IPS-NIHi7 (cell line): ENCODE measurements at regions not wholly inside any gene's neighbourhood (a gene's known extent, or its start where the extent isn't known, plus 50 kb on each side); places are given as distances from the start of the nearest gene placed in this dataset.

Source experiments
- DNase-seq: peaks from one replicate; pipeline ENCODE4 v3.0.0; 2012; ENCODE audit warnings: mixed read lengths; ENCODE audit errors: extremely low spot score

DNA sequence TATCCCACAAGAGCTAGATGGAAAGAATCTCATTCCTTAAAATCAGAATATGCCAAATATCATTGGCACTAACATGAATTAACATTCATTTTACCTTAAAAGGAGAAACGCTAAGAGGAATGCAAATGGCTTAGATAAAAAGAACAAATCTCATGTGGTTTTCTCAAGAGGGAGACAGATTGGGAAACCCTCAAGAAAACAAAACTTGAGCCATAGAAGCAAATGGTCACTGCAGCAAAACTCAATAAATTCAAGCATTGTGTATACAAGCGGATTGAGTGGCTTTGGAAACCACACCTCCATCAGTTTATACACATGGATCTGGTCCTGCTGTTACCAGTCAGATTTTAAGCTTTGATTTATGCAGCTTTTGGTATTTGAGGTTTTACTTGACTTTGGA lies 1331.8 kb upstream of the ZEB2 start:
- DNase-seq = no peak

DNA sequence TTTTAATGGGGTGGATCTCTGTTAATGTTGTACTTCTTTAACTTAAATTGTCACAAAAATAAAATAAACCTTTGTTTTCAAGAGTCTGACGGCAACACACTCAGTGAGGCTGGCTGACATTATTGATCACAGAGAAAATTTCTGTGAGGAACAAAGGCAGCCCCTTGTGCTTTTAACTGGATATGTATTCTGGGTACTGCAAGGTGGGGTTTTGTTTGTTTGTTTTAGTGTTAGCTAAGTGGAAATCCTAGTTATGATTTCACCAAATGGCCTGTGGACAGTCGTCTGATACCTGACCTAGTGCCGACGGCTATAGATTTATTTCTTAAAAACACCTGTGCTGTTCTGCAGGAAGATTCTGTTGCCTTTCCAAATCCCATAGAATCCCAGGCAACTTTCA lies 1329.5 kb upstream of the ZEB2 start:
- DNase-seq = no peak

DNA sequence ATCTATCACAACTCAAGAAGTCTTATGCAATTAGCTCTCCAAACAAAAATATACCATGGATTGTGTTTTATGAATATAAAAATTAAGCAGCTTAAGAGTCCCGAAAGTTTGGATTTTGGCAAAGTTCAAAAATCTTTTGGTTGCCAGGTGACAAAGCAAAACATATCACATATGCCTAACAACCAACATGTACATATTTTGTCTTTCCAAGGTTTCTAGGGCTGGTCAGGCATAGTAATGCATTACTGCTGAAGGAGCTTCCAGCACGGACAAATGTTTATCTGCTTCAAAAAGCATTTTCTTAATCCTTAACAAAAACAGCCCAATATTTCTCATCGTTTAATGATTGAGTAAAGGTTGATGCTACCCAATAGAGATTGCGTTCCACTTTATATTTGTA lies 1327.1 kb upstream of the ZEB2 start:
- no peak for DNase-seq

DNA sequence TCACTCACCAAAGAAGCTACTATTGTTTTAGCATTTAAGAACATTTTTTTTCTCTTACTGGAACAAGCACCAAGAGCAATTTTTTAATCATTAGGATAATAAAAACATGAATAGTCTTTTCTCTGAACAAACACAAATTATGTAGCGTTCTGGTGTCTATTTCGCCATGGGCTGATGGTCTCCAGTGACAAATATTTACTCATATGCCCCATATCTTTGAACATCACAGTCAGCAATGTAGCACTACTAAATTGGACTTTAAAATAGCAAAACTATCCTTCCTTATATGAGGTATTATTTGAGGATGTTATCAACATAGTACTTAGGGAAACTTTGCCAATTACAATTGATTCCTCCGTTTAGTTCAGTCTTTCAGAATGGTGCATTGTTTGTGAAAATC lies 1326.0 kb upstream of the ZEB2 start:
- DNase-seq = no peak

DNA sequence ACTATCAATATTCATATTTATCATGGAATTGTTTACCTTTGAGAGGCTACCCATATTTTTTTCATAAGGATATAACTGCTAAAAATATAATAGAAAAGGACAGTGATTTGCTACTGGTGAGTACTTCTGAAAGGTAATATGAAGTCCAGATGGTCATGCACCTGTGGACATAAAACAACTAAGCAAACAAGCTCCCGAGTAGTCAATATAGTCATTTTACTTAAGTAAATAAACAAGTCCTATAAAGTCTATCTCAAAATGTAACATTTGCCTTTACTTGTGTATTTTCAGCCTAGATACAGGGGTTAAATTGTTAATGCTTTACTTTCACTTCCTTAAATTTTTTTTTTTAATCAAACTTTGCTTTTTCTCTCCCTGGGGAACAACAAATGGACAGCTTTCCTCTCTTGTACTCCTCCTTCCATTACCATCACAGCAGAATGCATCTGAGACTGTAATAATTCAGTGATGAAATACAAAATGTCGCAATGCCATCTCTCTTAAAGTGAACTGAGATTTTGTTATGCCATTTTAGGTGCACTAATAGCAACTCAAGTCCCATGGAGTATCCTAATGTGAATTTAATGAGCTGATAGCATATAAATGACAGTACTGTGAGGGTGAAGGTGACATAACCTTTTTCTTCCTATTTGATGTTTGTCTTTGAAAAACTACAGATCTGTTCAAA lies 1325.4 kb upstream of the ZEB2 start:
- DNase-seq = no peak

DNA sequence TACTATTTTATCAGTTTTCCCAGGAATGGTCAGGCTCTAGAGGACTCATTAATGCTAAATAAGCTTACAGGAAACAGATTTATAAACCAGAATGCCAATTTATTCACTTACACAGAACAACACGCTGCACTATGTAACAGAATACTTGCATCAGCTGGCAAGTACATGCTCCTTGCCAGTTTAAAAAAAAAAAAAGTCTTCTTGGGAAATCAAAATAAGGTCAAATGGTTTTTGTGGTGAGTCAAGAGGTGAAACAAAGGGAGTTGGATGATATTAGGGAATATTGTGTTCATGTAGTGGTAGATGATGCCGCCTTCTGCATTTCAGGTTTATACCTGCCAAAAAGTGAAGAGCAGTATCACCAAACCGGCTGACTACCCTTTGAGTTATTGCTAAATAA lies 1322.1 kb upstream of the ZEB2 start:
- DNase-seq = no peak

DNA sequence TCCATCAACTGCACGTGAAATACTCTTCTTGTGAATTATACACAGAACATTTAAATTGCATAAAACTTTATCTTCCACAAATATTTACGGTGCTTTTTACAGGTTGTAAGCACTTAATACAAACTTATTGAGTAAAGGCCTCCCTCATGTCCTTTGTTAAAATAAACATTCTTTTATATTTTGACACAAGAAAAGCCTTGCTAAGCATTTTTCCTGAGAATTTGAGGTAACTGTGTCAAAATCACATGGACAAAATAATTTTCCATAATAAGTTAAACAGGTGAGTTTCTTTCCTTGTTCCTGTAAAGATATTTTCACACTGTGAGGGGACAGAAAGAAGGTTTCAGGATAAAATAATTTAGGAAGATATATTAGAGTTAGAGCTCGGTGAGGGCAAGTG lies 1317.1 kb upstream of the ZEB2 start:
- no peak for DNase-seq

DNA sequence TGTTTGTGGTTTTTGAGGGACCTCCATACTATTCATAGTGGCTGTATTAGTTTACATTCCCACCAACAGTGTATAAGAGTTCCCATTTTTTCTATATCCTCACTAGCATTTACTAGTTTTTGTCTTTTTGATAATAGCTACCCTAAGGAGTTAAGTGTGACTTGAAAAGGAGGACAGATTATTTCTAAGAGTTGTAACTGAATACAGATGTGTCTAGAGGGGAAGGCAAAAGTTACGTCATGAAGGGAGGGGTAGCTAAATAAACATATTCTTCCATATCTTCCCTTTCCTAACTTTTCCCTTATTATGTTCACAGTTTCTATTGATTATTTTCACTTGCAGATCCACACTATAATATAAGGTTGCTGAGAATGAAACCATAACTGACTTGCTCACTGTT lies 1315.7 kb upstream of the ZEB2 start:
- no peak for DNase-seq

DNA sequence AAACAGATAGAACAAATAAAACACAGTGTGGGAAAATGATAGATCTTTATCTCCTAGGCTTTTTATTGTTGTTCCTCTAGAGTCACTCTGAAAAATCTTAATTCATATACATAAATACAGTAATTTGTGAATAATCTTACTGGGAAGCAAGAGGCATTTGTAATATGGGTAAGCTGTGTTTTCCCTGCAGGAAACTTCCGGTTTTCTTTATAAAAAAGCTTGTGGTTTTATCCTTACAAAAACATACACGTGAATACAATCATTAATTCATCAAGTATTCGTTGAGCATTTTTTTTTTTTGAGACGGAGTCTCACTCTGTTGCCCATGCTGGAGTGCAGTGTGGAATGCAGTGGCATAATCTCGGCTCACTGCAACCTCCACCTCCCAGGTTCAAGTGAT lies 1312.8 kb upstream of the ZEB2 start:
- DNase-seq = no peak

DNA sequence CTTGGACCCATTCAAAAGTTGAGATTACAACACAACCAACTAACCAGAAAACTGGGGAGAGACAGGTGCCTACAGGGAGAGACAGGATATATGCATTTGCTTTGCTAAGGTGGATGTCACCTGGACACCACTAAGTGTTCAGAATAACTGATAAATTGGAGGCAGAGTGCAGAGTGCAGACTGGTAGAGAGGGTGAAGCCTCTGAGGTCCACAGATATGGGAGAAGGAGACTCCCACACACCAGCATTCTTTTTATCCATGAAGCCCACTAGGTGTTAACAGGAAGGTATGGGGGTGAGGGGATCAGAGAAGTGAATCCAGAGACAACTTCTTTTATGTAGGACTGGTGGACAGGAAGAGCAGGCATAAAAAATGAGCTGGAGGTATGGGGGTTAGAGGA lies 1310.0 kb upstream of the ZEB2 start:
- DNase-seq = no peak

DNA sequence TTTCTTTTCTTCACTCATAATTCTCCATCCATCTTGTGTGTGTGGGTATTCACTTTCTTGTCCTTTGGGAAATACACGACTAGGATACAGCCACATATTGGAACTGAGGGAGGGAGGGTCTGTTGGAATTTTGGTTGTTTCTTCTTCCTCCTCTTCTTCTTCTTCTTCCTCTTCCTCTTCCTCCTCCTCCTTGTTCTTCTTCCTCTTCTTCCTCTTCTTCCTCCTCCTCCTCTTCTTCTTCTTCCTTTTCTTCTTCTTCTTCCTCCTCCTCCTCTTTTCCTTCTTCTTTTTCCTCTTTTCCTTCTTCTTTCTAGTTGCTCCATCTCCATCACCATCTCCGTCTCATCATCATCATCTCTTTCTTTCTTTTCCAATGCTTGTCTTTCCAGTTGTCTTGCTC lies 1307.3 kb upstream of the ZEB2 start:
- DNase-seq = no peak

DNA sequence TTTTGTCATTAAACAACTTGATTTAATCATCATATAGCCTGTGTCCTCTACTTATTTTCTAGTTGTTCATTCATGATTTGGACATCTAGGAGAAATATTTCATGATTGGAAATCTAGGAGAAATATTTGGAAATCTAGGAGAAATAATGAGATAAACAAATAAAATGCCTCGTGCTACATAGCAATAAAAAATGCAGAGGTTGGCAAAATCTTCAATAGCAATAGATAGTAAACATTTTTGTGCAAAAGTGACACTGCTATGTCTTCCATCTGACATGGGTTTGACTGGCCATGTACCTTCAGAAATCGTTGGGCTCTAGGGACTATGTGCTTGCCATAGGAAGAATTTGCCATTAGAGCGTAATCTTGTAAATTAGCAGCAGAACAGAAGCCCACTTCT lies 1304.5 kb upstream of the ZEB2 start:
- DNase-seq = no peak

DNA sequence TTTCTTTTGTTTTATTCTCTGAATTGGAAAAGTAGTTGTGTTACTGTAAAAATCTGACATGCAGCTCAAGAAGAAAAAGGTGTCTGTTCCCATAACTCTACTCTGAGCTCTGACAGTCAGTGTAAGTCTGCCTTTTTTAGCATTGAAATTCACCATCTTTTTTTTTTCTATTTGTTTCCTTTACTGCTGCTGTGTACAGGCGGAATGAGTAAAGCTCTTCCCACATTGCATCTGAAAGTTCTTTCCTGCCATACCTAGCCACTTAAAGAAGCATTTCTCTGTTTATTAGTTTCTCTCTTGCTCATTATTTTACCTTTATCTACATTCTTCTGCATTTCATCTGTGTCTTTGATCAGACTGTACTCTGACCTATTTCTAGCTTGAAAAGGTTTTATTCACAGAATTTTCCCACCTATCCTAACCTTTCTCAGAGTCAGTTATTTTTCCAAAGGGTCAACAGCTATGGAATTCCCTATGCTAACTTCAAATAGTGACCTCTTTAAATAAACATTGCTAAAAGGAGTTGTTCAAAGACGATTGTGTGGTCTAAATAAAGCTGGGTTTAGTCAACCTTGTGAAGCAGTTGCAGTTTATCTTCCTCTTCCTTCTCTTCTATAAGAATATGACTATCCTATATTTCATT lies 1303.1 kb upstream of the ZEB2 start:
- no peak for DNase-seq

DNA sequence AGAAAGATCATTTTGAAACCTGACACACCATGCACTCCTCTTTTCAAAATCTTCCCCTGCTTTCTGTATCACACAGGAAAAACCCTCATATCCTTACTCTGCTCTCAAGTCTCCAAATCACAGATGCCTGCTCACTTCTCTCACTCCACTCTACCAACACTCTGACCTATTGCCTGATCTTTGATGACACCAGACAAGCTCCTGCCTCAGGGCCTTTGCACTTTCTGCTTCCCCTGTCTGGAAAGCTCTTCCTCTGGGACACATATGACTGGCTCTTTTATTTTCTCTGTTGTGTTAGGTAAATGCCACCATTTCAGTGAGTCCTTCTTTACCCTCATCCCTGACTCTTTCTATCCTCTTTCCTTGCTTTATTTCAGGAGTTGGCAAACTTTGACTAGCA lies 1300.7 kb upstream of the ZEB2 start:
- DNase-seq = no peak

DNA sequence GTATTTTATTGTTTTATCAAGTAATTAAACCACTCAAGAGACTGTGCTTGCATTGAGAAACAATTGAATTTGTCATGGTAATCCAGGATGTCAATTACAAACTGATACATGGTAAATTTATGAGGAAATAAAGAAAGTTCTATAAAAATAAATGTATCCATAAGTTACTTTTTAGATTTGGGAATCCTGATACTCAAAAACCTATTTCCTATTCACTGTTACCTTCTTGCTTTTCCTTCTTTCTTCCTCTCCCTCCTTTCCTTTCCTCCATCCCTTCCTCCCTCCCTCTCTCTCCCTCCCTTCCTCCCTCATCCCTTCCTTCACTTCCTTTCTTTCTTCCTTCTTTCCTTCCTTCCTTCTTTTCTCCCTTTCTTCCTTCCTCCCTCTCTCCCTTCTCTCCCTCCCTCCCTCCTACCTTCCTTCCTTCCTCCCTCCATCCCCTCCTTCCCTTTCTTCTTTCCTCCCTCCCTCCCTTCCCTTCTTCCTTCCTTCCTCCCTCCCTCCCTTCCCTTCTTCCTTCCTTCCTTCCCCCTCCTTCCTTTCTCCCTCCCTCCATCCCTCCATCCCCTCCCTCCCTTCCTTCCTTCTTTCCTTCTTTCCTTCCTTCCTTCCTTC lies 1299.1 kb upstream of the ZEB2 start:
- no peak for DNase-seq

DNA sequence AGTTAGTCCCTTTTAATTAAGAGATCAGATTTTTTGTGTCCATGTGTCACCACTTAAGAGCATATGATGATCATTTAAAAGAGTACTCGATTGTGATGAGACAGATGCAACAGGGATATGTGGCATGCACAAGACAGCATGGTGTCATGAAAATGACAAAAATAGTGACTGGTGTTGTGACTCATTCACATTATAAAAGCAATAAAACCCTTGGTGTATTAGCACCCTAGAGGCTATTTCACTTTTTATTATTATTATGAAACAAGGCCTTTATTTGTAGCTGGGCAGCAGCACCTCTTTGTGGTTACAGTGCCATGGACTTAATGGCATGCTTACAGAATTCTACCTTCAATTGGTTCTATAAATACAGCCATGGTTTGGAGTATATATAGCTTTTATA lies 1296.0 kb upstream of the ZEB2 start:
- no peak for DNase-seq

DNA sequence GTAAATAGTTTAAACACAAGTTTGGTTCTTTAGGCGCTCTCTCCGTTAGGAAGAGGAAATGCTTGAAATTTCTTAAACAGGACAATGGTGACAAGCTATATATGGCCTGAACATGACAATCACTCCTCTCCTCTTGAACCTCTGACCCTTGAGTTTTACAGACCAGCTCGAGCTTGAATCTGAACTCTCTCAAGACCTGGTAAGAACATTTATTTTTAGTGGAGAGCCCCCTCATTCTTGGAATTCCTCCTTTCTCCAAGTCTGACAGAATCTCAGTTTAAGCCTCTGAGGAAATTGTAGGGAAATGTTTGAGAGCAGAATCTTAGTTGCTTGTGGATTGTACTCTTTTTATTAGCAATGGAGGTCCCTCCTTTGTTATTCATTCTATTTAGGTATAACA lies 1293.6 kb upstream of the ZEB2 start:
- no peak for DNase-seq

DNA sequence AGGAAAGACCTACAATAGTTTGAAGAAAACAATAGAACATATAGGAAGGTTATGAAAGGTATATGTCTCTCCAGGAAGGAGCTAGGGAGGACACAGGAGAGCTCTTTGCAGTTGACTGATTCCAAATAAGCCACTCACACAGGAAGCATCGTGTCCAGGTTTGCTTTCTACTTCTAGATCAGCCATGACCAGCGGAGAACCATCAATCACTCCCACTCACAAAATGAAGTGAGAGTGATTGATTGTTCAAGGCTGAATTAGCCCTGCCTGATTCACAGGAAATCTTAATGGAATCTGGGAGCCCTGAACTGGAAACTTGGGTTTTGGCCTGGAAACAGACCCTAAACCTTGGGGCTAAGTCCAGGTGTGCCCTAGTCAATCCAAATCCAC lies 1292.2 kb upstream of the ZEB2 start:
- DNase-seq = no peak

DNA sequence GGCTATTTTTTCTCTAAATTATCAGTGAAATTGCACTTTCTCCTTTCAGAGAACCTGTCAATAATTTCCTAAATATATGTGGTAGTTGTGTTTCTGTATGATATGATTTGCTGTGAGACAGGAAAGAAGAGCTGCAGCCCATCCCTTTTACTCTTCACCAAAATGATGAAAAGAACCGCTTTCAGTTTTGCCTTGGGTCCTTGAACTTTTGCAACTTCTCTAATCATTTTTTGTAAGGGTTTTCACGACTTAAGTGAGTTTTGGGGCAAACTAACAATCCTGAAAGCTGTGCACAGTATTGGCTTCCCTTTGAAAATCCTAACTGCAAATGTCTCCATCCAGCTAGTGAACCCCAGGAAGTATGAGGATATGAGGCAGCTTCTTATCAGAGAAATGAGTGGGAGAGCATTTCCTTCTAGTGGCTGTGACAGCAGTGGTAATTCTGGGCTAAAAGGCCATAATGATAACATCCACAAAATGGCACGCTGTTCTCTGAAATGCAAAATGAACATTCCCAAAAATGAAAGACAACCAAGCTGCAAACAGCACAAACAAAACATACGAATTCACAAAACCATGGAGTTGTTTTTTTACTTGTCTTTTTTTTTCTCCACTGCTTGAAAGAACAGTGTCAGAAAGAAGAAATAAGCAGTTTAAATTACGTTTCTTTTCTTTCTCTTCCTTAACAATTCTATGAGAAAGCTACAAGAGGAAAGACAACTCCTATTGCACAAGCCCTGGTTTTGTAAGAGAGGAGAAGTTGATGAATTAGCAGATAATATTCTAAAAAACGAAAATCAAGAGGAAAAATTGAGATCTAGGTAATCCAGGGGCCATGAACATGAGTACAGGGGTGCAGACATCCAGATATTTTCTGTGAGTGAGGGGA lies 1291.6 kb upstream of the ZEB2 start:
- no peak for DNase-seq

DNA sequence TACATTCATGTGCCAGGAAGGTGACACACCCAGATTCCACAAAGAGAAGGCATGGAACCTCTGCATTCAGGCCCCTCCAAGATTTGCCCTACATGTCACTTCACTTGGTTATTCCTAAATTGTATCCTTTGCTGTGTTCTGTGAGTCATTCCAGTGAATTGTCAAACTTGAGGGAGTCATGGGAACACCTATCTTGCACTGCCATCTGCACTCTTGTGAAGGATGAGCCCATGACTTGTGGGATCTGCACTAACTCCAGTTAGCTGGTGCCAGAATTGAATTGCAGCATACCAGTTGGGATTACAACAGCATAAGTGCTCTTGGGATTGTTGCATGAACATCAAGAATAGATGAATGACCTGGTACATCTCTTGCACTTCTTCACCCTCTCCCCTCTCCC lies 1288.0 kb upstream of the ZEB2 start:
- DNase-seq = no peak

DNA sequence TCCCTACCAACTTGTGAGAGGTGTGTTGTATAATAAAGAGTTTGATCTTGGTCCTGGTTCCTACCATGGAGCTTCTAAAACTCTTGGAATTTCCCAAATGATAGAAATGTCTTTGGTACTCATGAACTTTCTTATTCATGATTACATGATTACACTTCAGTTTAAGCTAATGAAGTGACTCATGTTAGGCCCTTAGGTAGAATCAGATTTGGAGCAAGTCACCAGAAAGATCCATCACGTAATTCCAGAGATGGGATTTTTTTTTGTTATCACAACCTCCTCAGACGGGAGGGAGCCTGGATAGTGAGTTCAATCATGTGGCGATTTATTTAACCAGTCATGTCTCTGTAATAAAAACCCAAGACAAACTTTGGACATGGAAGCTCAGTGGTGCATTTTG lies 1287.6 kb upstream of the ZEB2 start:
- DNase-seq = no peak

DNA sequence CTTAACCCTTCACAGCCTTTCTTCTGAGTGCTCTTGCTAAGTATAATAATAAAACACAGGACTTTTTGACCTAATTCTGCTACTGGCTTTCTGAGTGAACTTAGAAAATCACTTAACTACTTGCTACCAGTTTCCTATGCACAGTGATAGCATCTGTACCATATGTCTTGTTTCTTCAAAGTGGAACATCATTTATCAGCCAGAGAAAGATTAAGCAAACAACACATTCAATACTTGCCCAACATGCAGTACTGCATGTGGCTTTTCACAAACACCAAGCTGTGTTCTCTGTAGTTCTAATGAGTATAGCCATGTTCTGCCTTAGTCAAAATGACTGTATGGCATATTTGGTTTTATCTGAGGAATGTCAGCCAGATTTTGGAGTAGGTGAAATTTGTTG lies 1286.6 kb upstream of the ZEB2 start:
- DNase-seq = no peak

DNA sequence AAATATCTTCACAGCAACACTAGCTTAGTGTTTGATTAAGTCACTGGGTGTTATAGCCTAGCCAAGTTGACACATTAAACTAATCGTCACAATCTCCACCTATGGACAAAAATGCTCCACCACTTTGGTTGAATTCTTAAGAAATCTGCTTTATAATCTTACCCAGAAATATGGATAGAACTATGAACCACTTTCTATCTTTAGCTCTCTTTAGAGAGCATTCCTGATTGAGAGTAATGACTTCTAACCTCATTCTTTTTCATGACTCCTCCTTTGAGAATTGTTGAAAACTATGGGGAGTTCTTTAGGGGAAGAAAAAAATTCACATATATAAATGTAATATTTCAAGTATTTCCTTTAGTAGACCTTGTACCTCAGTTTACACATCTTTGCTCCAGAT lies 1282.2 kb upstream of the ZEB2 start:
- DNase-seq = no peak
